NCI-H2081 (cell line): ENCODE measurements at regions not wholly inside any gene's neighbourhood (a gene's known extent, or its start where the extent isn't known, plus 50 kb on each side); places are given as distances from the start of the nearest gene placed in this dataset.

ENCODE experiments used
- DNase-seq, 2 experiments: peaks; one replicate each; lab custom pipeline; 2025; lab: John Stamatoyannopoulos, UW

GRCh38 chr3:182575941-182576340 lies 217.4 kb upstream of the ATP11B start:
- no peak for DNase-seq

GRCh38 chr3:182583545-182583944 lies 209.8 kb upstream of the ATP11B start:
- DNase-seq, result no peak

DNA sequence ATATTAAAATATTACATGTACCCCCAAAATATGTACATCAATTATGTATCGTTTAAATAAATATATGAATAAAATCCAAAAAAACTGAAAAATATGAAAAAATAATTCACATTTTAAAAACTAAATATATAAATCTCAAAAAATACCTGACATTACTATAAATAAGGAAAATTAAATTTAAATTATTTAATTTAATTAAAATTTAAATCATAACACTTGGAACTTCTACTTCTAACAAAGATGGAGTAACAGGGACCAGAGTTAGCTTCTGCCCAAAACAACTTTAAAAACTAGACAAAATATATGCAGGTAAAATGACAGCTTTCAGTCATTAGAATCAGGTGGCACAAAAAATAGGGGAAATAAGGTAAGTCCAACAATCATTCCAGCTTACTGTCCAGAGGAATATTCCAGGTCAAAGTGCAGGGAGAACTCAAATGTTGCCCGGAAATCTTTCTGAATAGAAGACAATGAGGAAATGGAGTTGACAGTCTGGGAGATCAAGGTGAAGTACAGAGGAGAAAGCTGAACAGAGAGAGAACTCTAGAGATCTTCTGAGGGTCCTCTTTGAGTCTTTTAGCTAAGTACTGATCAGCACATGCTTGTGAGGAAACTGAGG lies 207.7 kb upstream of the ATP11B start:
- no peak for DNase-seq

GRCh38 chr3:182592747-182593146 lies 200.6 kb upstream of the ATP11B start:
- peak in 1 of 2 experiments; percentile 25 for DNase-seq

GRCh38 chr3:182596676-182597410 lies 196.5 kb upstream of the ATP11B start:
- peak; percentile 97 to 100 for DNase-seq

GRCh38 chr3:182597621-182598041 lies 195.7 kb upstream of the ATP11B start:
- no peak for DNase-seq

DNA sequence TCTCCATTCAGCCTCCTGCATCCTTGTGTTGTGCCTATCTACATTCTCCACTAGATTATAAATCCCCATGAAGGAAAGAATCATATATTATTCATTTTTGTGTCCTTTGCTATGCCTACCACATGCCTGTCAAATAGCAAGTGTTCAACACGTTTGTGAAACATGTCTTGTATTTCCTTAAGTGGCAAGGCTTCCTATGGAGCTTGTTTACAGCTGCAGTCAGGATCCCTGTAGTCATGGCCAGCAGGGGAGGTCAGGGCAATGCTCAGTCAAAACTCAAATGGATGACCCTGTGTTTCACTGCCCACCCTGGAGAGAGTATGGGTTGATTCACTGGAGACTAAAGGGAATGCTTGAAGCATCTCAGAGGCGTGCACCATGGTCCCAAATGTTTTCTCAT lies 191.7 kb upstream of the ATP11B start:
- DNase-seq, result no peak

GRCh38 chr3:182603501-182603900 lies 189.8 kb upstream of the ATP11B start:
- DNase-seq, result no peak

DNA sequence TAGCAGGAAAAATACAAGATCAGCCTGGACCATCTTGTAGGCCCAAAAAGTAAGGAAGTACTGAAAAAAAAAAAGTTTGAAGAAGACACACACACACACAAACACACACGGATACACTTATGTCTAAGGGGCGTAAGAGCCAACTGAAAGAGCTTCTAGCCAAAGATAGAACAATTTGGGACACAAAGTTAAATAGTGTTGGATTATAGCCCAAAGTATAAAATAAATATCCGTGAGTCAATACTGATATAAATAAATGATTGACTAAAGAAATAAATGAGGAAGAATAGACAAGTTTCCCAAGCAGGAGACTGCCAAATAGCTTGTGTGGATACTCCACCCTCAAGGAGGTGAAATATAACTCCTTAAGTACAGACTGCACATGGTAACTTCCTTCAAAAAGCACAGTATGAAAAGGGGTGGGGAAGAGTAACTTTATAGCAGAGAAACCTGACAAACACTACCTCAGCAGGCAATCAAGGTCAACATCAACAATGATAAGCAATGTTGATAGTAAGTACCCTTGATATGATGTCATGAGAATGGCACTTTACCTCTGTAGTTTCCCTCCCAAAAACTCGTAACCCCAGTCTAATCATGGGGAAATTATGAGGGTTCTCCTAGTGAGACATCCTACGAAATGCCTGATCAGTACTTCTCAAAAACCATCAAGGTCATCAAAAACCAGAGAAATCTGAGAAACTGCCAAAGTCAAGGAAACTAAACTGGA lies 187.3 kb upstream of the ATP11B start:
- no peak for DNase-seq

GRCh38 chr3:182606905-182607504 lies 186.3 kb upstream of the ATP11B start:
- no peak for DNase-seq

DNA sequence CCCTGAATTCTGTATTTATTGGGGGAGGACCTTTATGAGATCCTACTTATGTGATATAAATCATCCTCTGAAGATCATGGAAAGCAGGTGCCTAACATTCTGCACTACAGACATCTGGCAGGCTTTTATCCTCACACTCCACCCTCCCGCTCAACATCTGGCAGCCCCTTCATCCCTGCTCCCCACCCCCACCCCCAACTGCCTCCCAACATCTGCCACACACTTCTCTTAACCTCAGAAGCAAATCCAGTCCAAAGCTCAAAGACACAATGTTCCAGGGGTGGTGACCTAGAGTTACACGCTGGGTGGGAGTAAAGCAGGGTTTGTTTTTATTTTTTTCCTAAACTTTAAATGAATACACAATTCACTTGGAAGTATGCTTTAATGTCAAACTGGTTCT lies 184.5 kb upstream of the ATP11B start:
- DNase-seq, result no peak

GRCh38 chr3:182609575-182610156 lies 183.6 kb upstream of the ATP11B start:
- peak; percentile 49 to 65 for DNase-seq

- no peak for DNase-seq
These were observed 181.0 kb upstream of the ATP11B start for GRCh38 chr3:182612332-182612731.

GRCh38 chr3:182617500-182617899 lies 175.8 kb upstream of the ATP11B start:
- DNase-seq, result no peak

DNA sequence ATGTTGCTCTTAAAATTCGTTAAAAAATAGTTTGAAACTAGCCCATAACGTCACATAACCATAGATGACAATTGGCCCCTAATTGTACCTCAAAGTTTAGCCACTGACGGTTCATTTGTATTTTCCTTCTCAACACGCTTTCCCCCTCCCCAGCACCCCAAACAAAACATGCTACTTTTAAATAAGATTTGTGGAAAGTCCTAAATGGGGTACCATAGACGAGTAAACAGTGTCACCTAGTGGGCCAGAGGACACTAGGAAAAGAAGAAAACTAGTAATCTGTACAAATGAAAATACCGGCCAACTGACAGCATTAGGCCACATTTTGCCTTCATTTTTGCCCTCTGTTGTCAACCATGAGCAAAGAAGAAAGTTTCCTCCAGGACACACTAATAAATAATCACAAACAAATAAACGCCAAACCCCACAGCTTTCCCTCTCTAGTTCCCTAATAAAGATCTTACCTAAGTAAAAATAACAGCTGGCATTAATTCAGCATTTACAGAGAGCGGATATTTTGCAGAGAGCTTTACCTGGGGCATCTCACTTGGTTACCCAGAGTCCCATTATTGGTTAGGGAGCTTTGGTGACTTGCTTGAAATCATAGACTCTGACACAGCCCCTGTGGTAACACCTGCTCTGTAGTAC lies 175.1 kb upstream of the ATP11B start:
- DNase-seq, result peak; percentile 74 to 83

DNA sequence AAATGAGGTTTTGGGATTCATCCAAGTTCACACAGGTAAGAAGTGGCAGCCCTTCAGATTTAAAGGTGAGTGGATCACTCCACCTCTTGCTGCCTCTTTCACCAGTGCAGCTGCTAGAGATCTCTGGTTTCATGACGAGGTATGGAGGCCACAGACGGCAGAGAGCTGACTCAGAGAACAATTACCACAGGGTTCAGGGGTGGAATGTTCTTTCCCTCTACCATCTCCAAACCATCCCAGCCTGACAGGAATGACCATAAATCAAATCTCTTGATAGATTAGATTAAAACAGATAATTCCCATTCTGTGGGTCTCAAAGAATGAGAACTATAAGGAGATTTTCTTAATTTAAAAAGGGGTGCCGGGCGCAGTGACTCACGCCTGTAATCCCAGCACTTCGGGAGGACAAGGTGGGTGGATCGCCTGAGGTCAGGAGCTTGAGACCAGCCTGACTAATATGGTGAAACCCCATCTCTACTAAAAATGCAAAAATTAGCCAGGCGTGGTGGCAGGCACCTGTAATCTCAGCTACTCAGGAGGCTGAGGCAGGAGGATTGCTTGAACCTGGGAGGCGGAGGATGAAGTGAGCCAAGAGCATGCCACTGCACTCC lies 174.2 kb upstream of the ATP11B start:
- peak in 1 of 2 experiments; percentile 50 for DNase-seq

DNA sequence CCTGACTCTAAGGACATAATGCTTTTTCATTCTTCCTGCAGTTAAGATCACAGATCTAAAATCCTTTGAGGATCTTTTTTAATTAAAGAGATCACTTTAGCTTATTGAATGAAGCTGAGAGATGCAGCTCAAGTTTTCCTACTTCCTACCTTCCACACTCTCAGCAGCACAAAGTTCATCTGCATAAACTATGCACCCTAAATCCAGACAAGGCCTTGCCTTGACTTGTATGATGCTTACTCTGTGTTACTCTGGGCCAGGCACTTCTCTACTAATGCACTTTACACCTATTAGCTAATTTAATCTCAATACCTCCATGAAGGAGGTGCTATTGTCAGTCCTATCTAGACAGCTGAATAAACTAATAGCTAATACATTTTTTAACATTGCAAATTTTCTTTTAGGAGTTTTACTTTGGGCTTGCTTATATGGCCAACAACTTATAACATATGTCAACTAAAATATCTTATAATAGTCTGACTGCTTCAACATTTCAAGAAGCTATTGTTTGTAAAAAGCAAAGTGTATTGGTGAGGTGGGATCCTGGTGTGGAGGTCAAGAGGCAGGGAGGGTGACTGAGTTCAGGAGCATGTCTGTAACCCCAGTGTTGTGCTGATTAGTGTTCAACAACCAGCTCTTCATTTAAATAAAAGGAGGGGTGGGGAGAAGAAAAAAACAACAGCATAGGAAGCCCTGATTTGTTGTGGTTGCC lies 172.4 kb upstream of the ATP11B start:
- no peak for DNase-seq

GRCh38 chr3:182621435-182622240 lies 171.7 kb upstream of the ATP11B start:
- DNase-seq, result peak; percentile 23 to 47

DNA sequence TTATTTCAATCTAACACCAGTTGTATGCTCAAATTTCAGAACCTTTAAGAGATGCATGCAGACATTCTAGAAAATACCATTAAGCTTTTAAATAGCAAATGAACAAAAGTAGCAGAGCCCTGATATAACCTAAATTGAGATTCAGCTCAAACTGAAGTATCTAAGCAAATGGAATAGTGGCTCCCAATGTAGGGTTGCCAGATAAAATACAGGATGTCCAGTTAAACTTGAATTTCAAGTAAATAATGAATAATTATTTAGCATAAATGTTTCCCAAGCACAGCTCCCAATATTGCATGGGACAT lies 171.1 kb upstream of the ATP11B start:
- no peak for DNase-seq
